ENCODE measurements at regions not wholly inside any gene's neighbourhood (a gene's known extent, or its start where the extent isn't known, plus 50 kb on each side); places are given as distances from the start of the nearest gene placed in this dataset.

GRCh38 chr2:107645586-107645985 lies 181.1 kb upstream of the RGPD4 start:
- no peak for TF ChIP-seq CTCF (IDR thresholded peaks at IDR 0.05)
- no peak for TF ChIP-seq POLR2A (IDR thresholded peaks at IDR 0.05)

All from esophagus squamous epithelium (tissue), 4 donors.